ENCODE measurements at regions not wholly inside any gene's neighbourhood (a gene's known extent, or its start where the extent isn't known, plus 50 kb on each side); places are given as distances from the start of the nearest gene placed in this dataset.
"Not testable (repeated sequence)": the region's sequence is repeated elsewhere in the genome, so short reads cannot be mapped to it uniquely, and the experiment has no call there.

DNA sequence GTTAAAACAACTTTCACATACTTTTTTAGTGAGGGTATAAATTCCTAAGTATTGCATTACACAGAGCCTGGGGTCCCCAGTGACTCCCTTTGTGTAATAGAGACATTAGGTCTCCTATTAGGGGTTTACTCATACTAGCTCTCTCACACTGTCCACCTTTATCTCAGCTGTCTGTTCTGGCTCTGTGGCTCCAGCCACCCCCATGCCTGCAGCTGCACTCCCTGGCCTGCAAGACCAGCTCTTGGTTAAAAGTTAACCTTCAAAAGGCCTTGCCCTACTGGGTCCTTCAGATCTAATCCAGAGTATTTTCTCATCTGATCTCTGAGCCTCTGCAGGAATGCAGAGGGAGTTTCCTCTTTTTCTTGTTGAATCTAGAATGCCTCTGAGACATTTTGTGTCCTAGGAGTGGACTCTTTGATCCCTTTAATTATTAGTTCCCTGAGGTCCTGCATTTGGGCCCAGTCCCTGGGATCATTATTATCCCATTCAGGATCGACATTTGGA is 280.9 kb downstream of the PYDC2 start:
- H3K4me1 ChIP-seq (ENCODE audit: control insufficient read depth, insufficient read depth, low read length); intact Hi-C loops (cut with micrococcal nuclease; ENCODE audit: unreplicated experiment); H3K27me3 ChIP-seq (ENCODE audit: control insufficient read depth, insufficient read depth, low read length); H3K27ac ChIP-seq (ENCODE audit: low read length); ATAC-seq; H3K36me3 ChIP-seq (ENCODE audit: control insufficient read depth, insufficient read depth, low read length); CTCF ChIA-PET; BruUV-seq (replicated peaks); H3K9me3 ChIP-seq (ENCODE audit: control insufficient read depth, insufficient read depth, low read depth, low read length); in situ Hi-C loops (cut with HindIII; ENCODE audit: low pct_unique_long_range_greater_than_20kb, low sequenced_read_pairs); DNase-seq (ENCODE audit: low read depth, low spot score); H3K4me3 ChIP-seq (ENCODE audit: low read depth in 2 of 2, low read length in 2 of 2): not testable (repeated sequence)
- POLR2A ChIA-PET: interaction anchor here (0.6 kb wide), 1 partner anchor 1760 kb away, joined by 3 read pairs; no protein-coding TSS in a partner anchor

DNA sequence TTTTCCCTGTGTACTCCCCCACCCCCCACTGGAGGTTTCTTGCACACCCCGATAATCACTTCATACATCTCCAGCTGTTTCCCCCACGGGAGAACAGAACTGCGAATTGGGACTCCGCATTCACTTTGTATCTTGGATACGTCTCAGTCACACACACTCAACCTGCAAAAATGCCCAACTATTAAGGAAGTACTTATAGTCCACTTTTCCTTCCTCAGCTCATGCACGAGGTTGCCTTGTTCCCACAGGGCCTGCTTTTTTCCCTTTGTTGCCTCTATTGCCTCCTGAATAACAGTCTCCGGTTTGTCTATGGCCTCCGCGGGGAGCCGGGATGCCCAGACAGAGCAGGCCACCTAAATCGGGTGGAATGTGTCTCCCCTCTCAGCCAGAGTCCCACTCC is 282.3 kb downstream of the PYDC2 start:
- ChIA-PET POLR2A (no interaction called here), CTCF (no interaction called here)
- no peak overlapping the region for H3K4me3 ChIP-seq (ENCODE audit: low read depth in 2 of 2, low read length in 2 of 2)
- no peaks in the 10 kb centered on the region for H3K36me3 ChIP-seq (ENCODE audit: control insufficient read depth, insufficient read depth, low read length)
- intact Hi-C loops (cut with micrococcal nuclease; ENCODE audit: unreplicated experiment): no loop called here
- in situ Hi-C loops (cut with HindIII; ENCODE audit: low pct_unique_long_range_greater_than_20kb, low sequenced_read_pairs): no loop called here
- no TSS peak for BruUV-seq (replicated peaks)
- no peaks in the 10 kb centered on the region for H3K9me3 ChIP-seq (ENCODE audit: control insufficient read depth, insufficient read depth, low read depth, low read length)
- ATAC-seq (no peak), DNase-seq (ENCODE audit: low read depth, low spot score) (no peak)
- TF ChIP-seq, protein P1, sequence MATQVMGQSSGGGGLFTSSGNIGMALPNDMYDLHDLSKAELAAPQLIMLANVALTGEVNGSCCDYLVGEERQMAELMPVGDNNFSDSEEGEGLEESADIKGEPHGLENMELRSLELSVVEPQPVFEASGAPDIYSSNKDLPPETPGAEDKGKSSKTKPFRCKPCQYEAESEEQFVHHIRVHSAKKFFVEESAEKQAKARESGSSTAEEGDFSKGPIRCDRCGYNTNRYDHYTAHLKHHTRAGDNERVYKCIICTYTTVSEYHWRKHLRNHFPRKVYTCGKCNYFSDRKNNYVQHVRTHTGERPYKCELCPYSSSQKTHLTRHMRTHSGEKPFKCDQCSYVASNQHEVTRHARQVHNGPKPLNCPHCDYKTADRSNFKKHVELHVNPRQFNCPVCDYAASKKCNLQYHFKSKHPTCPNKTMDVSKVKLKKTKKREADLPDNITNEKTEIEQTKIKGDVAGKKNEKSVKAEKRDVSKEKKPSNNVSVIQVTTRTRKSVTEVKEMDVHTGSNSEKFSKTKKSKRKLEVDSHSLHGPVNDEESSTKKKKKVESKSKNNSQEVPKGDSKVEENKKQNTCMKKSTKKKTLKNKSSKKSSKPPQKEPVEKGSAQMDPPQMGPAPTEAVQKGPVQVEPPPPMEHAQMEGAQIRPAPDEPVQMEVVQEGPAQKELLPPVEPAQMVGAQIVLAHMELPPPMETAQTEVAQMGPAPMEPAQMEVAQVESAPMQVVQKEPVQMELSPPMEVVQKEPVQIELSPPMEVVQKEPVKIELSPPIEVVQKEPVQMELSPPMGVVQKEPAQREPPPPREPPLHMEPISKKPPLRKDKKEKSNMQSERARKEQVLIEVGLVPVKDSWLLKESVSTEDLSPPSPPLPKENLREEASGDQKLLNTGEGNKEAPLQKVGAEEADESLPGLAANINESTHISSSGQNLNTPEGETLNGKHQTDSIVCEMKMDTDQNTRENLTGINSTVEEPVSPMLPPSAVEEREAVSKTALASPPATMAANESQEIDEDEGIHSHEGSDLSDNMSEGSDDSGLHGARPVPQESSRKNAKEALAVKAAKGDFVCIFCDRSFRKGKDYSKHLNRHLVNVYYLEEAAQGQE (IDR thresholded peaks at IDR 0.05; ENCODE audit: insufficient read depth in 1 of 2, low read depth in 2 of 2, low read length in 1 of 2): no peak
- TF ChIP-seq TCF7L2 (IDR thresholded peaks at IDR 0.05; ENCODE audit: low read depth, low read length) (no peak), POLR2AphosphoS5 (IDR thresholded peaks at IDR 0.05; ENCODE audit: low read depth, low read length) (no peak), SIN3A (IDR thresholded peaks at IDR 0.05; ENCODE audit: borderline replicate concordance, insufficient read depth, low read depth, low read length) (no peak)
- TF ChIP-seq, protein P2, sequence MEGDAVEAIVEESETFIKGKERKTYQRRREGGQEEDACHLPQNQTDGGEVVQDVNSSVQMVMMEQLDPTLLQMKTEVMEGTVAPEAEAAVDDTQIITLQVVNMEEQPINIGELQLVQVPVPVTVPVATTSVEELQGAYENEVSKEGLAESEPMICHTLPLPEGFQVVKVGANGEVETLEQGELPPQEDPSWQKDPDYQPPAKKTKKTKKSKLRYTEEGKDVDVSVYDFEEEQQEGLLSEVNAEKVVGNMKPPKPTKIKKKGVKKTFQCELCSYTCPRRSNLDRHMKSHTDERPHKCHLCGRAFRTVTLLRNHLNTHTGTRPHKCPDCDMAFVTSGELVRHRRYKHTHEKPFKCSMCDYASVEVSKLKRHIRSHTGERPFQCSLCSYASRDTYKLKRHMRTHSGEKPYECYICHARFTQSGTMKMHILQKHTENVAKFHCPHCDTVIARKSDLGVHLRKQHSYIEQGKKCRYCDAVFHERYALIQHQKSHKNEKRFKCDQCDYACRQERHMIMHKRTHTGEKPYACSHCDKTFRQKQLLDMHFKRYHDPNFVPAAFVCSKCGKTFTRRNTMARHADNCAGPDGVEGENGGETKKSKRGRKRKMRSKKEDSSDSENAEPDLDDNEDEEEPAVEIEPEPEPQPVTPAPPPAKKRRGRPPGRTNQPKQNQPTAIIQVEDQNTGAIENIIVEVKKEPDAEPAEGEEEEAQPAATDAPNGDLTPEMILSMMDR (IDR thresholded peaks at IDR 0.05): no peak
- H3K27me3 ChIP-seq (ENCODE audit: control insufficient read depth, insufficient read depth, low read length): no peaks in the 10 kb centered on the region
- no peaks in the 10 kb centered on the region for H3K4me1 ChIP-seq (ENCODE audit: control insufficient read depth, insufficient read depth, low read length)
- H3K27ac ChIP-seq (ENCODE audit: low read length): no peak overlapping the region

DNA sequence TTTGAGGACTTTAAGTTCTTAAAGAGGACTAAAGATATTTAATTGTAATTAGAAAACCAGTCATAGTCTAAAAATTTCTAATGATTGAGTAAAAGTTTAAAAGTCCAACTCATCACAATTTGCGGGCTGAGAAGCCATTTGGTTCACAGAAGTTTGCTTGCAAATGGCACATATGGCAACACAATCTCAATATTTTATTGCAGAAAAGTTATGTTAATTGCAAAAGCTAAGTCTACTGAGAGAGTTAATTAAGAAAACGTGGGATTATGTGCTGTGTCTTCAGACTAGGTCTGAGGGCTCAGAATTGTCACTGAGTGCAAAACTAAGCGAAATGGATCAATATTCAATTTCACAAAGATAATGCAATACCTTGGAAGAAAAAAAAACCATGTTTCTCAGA is 289.7 kb downstream of the PYDC2 start:
- Histone ChIP-seq H3K9me3 (ENCODE audit: control insufficient read depth, insufficient read depth, low read depth, low read length) (no peaks in the 10 kb centered on the region), H3K4me3 (ENCODE audit: low read depth in 2 of 2, low read length in 2 of 2) (no peak overlapping the region), H3K27ac (ENCODE audit: low read length) (no peak overlapping the region), H3K36me3 (ENCODE audit: control insufficient read depth, insufficient read depth, low read length) (no peaks in the 10 kb centered on the region), H3K27me3 (ENCODE audit: control insufficient read depth, insufficient read depth, low read length) (no peaks in the 10 kb centered on the region), H3K4me1 (ENCODE audit: control insufficient read depth, insufficient read depth, low read length) (no peaks in the 10 kb centered on the region)
- intact Hi-C loops (cut with micrococcal nuclease; ENCODE audit: unreplicated experiment) (no loop called here), in situ Hi-C loops (cut with HindIII; ENCODE audit: low pct_unique_long_range_greater_than_20kb, low sequenced_read_pairs) (no loop called here)
- TF ChIP-seq POLR2AphosphoS5 (IDR thresholded peaks at IDR 0.05; ENCODE audit: low read depth, low read length) (no peak), TCF7L2 (IDR thresholded peaks at IDR 0.05; ENCODE audit: low read depth, low read length) (no peak), SIN3A (IDR thresholded peaks at IDR 0.05; ENCODE audit: borderline replicate concordance, insufficient read depth, low read depth, low read length) (no peak)
- no TSS peak for BruUV-seq (replicated peaks)
- no peak for ATAC-seq
- ChIA-PET POLR2A (no interaction called here), CTCF (no interaction called here)
- DNase-seq (ENCODE audit: low read depth, low spot score): no peak

All from Panc1 (cell line).